Lower leg skin (tissue), 4 donors: ENCODE measurements at regions not wholly inside any gene's neighbourhood (a gene's known extent, or its start where the extent isn't known, plus 50 kb on each side); places are given as distances from the start of the nearest gene placed in this dataset.

Source experiments
- DNase-seq, 2 donors: peaks; one replicate each; pipeline ENCODE4 v3.0.0-alpha.2; 2019; ENCODE audit warnings: low spot score in 2 of 2
- H3K4me3 ChIP-seq: fragments of 200-600 bp; sonication (generic); 2 replicates; pipeline ENCODE4 v1.5.1; 2017; ENCODE audit warnings: mild to moderate bottlenecking, low read depth; ENCODE audit not compliant: poor library complexity, severe bottlenecking
- POLR2A ChIP-seq, 2 donors: fragments of 450-650 bp; IDR thresholded peaks; one replicate each; pipeline ENCODE4 v1.6.1; 2016 to 2017; ENCODE audit warnings: antibody characterized with exemption in 2 of 2, mild to moderate bottlenecking in 1 of 2, moderate library complexity in 1 of 2
- WGBS, 2 donors: methylation state at CpG; one replicate each; pipeline ENCODE4 v1.1.5; 2018; 5-methylcytosine and 5-hydroxymethylcytosine counted together
- intact Hi-C: fragments of 100-400 bp; cut with DNase I; formaldehyde crosslinking; loops from one replicate; pipeline ENCODE4 v1.15.0; 2023; ENCODE audit warnings: low total_unique reads
- TF ChIP-seq, protein P1 (sequence below), 3 donors: fragments of 450-650 bp; IDR thresholded peaks; one replicate each; pipeline ENCODE4 v1.5.1; 2016; ENCODE audit warnings: antibody characterized with exemption in 3 of 3, mild to moderate bottlenecking in 3 of 3, moderate library complexity in 2 of 3

- 73 to 82% methylated on average over 1 of the region's 1 CpG for WGBS, 2 donors
- no peak for DNase-seq
- no peak overlapping the region for H3K4me3 ChIP-seq
- intact Hi-C loops, result no loop called here
- TF ChIP-seq POLR2A (IDR thresholded peaks at IDR 0.05), result no peak
- TF ChIP-seq, protein P1, sequence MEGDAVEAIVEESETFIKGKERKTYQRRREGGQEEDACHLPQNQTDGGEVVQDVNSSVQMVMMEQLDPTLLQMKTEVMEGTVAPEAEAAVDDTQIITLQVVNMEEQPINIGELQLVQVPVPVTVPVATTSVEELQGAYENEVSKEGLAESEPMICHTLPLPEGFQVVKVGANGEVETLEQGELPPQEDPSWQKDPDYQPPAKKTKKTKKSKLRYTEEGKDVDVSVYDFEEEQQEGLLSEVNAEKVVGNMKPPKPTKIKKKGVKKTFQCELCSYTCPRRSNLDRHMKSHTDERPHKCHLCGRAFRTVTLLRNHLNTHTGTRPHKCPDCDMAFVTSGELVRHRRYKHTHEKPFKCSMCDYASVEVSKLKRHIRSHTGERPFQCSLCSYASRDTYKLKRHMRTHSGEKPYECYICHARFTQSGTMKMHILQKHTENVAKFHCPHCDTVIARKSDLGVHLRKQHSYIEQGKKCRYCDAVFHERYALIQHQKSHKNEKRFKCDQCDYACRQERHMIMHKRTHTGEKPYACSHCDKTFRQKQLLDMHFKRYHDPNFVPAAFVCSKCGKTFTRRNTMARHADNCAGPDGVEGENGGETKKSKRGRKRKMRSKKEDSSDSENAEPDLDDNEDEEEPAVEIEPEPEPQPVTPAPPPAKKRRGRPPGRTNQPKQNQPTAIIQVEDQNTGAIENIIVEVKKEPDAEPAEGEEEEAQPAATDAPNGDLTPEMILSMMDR (IDR thresholded peaks at IDR 0.05), result no peak
Measured at GRCh38 chr13:88544836-88545235, 873.7 kb downstream of the SLITRK5 start.

DNA sequence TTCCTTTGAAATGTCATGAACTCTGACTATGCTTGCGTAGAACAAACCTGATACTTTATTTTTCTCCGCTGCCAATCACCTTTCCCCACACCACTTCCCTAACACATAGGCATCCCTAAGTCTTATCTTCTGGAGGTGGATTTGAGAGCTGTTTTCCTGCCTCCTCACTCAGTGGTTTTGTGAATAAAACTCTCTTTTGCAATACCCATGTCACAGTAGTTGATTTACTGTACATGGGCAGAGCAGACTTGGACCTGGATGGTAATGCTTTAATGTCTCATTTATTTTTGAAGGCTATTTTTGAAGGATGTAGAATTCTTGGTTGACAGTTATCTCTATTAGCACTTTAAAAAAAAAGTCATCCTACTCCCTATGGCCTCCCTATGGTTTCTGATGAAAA is 881.8 kb downstream of the SLITRK5 start:
- 97 to 98% methylated on average over 2 of the region's 2 CpGs for WGBS, 2 donors
- TF ChIP-seq, protein P1 (IDR thresholded peaks at IDR 0.05), result no peak
- no peak for TF ChIP-seq POLR2A (IDR thresholded peaks at IDR 0.05)
- intact Hi-C loops, result no loop called here

GRCh38 chr13:88565566-88565965 is 894.4 kb downstream of the SLITRK5 start:
- TF ChIP-seq POLR2A (IDR thresholded peaks at IDR 0.05), result no peak
- TF ChIP-seq, protein P1 (IDR thresholded peaks at IDR 0.05), result no peak
- no peak for DNase-seq
- intact Hi-C loops, result no loop called here
- no peak overlapping the region for H3K4me3 ChIP-seq

More for the DNA sequence above, 881.8 kb downstream of the SLITRK5 start:
- no peak for DNase-seq
- no peak overlapping the region for H3K4me3 ChIP-seq

DNA sequence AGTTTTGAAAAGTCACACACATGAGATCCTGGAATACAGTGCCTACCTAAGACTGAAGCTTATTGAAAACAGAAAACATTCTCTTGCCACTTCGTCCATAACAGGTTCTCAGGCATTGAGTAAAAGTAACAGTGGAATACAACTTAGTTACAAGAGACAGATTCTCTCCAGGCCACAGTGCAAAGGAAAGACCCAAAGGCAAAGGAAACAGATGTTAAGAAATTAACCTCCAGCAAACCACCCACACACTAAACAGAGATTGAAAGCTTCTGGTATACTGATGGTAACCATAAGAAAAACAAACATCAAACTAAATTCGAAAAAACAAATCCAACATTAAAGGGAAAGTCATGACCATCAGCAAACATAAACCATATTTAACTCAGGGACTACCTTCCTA is 914.7 kb downstream of the SLITRK5 start:
- WGBS, 2 donors, result 42% methylated on average over 2 of the region's 2 CpGs
- TF ChIP-seq POLR2A (IDR thresholded peaks at IDR 0.05), result no peak
- TF ChIP-seq, protein P1 (IDR thresholded peaks at IDR 0.05), result no peak
- H3K4me3 ChIP-seq, result no peak overlapping the region
- no peak for DNase-seq
- intact Hi-C loops, result no loop called here

- no peak overlapping the region for H3K4me3 ChIP-seq
- DNase-seq, result no peak
- TF ChIP-seq, protein P1 (IDR thresholded peaks at IDR 0.05), result no peak
- no peak for TF ChIP-seq POLR2A (IDR thresholded peaks at IDR 0.05)
- intact Hi-C loops, result no loop called here
Measured at GRCh38 chr13:88586263-88586662, 915.1 kb downstream of the SLITRK5 start.

- 48 to 55% methylated on average over 1 of the region's 1 CpG for WGBS, 2 donors
- H3K4me3 ChIP-seq, result no peak overlapping the region
- intact Hi-C loops, result no loop called here
- TF ChIP-seq, protein P1 (IDR thresholded peaks at IDR 0.05), result no peak
- TF ChIP-seq POLR2A (IDR thresholded peaks at IDR 0.05), result no peak
- no peak for DNase-seq
Measured at GRCh38 chr13:88590574-88590973, 919.4 kb downstream of the SLITRK5 start.
